CD14-positive monocyte (primary cell): ENCODE measurements at regions not wholly inside any gene's neighbourhood (a gene's known extent, or its start where the extent isn't known, plus 50 kb on each side); places are given as distances from the start of the nearest gene placed in this dataset.

ENCODE experiments used
- DNase-seq, 3 donors: peaks; one replicate each; pipeline ENCODE4 v3.0.0-alpha.2; 2011 to 2022
- H2AFZ ChIP-seq: 2 replicates; pipeline ENCODE4 v1.6.0; 2012; ENCODE audit warnings: mild to moderate bottlenecking, low read depth, low read length, inconsistent platforms; ENCODE audit not compliant: insufficient read depth, poor library complexity, severe bottlenecking
- H3K27ac ChIP-seq, 2 donors: 1 replicate in 1 of 2; 2 replicates in 1 of 2; pipeline ENCODE4 v1.5.1; 2012 to 2013; ENCODE audit warnings: low read length in 2 of 2, control low read depth in 1 of 2, inconsistent platforms in 1 of 2, low read depth in 1 of 2, mild to moderate bottlenecking in 1 of 2
- H3K27me3 ChIP-seq, 2 donors: one replicate each; pipeline versions ENCODE4 v1.6.0 to v1.6.1; 2011 to 2013; ENCODE audit warnings: low read length in 2 of 2; ENCODE audit not compliant: control insufficient read depth in 2 of 2, insufficient read depth in 2 of 2
- H3K36me3 ChIP-seq, 2 donors: replicated peaks in 1 of 2; 1 replicate in 1 of 2; 2 replicates in 1 of 2; pipeline versions ENCODE4 v1.5.1 to v1.6.1; 2012 to 2013; ENCODE audit warnings: low read length in 2 of 2, control low read depth in 1 of 2, inconsistent platforms in 1 of 2, mild to moderate bottlenecking in 1 of 2; ENCODE audit not compliant: insufficient read depth in 2 of 2, control insufficient read depth in 1 of 2
- H3K4me1 ChIP-seq, 2 donors: 1 replicate in 1 of 2; 2 replicates in 1 of 2; pipeline versions ENCODE4 v1.5.1 to v1.6.1; 2012 to 2013; ENCODE audit warnings: low read length in 2 of 2, control low read depth in 1 of 2, inconsistent platforms in 1 of 2, mild to moderate bottlenecking in 1 of 2, moderate library complexity in 1 of 2; ENCODE audit not compliant: insufficient read depth in 2 of 2, control insufficient read depth in 1 of 2
- H3K4me2 ChIP-seq: replicated peaks from 2 replicates; pipeline ENCODE3; 2012; ENCODE audit warnings: low read length, moderate library complexity, mild to moderate bottlenecking; ENCODE audit not compliant: poor library complexity, severe bottlenecking; ENCODE audit errors: extremely low read depth
- H3K4me3 ChIP-seq, 3 experiments: fragments of 200-600 bp in 1 of 3; sonication (generic) in 1 of 3; replicated peaks in 1 of 3; 1 replicate in 2 of 3; 2 replicates in 1 of 3; pipeline ENCODE4 v1.5.1; 2011 to 2013; ENCODE audit warnings: low read length in 3 of 3, mild to moderate bottlenecking in 3 of 3, control low read depth in 2 of 3, low read depth in 2 of 3, inconsistent platforms in 1 of 3, moderate library complexity in 1 of 3
- H3K79me2 ChIP-seq: 2 replicates; pipeline ENCODE4 v1.6.0; 2012; ENCODE audit warnings: mild to moderate bottlenecking, control low read depth, inconsistent platforms, low read length, moderate library complexity; ENCODE audit not compliant: insufficient read depth
- H3K9ac ChIP-seq: 2 replicates; pipeline ENCODE4 v1.6.0; 2017; ENCODE audit warnings: low read length, mild to moderate bottlenecking; ENCODE audit not compliant: insufficient read depth, poor library complexity, severe bottlenecking
- H3K9me3 ChIP-seq, 2 donors: replicated peaks in 1 of 2; 1 replicate in 1 of 2; 2 replicates in 1 of 2; pipeline versions ENCODE4 v1.5.1 to v1.6.1; 2012 to 2013; ENCODE audit warnings: low read length in 2 of 2, control low read depth in 1 of 2; ENCODE audit not compliant: control insufficient read depth in 1 of 2, insufficient read depth in 1 of 2
- H4K20me1 ChIP-seq: 2 replicates; pipeline ENCODE4 v1.6.0; 2012; ENCODE audit warnings: mild to moderate bottlenecking, low read length, control low read depth, moderate library complexity; ENCODE audit not compliant: insufficient read depth
- H3K27ac Mint-ChIP-seq, 7 donors: one replicate each; pipeline ENCODE4 v1.8.0; 2020; ENCODE audit warnings: mild to moderate bottlenecking in 7 of 7, mixed read lengths in 7 of 7, moderate library complexity in 6 of 7, inconsistent platforms in 2 of 7
- H3K27me3 Mint-ChIP-seq, 3 donors: one replicate each; pipeline ENCODE4 v1.8.0; 2021 to 2022; ENCODE audit warnings: low read depth in 3 of 3, mild to moderate bottlenecking in 3 of 3, mixed read lengths in 3 of 3, moderate library complexity in 3 of 3, inconsistent platforms in 1 of 3
- H3K36me3 Mint-ChIP-seq, 2 donors: one replicate each; pipeline ENCODE4 v1.8.0; 2020; ENCODE audit warnings: mixed read lengths in 2 of 2, inconsistent platforms in 1 of 2, mild to moderate bottlenecking in 1 of 2
- H3K4me1 Mint-ChIP-seq: one replicate; pipeline ENCODE4 v1.8.0; 2020; ENCODE audit warnings: mild to moderate bottlenecking, mixed read lengths
- H3K4me3 Mint-ChIP-seq, 2 donors: one replicate each; pipeline ENCODE4 v1.8.0; 2020; ENCODE audit warnings: mild to moderate bottlenecking in 2 of 2, mixed read lengths in 2 of 2, moderate library complexity in 1 of 2
- H3K9me3 Mint-ChIP-seq, 7 donors: one replicate each; pipeline ENCODE4 v1.8.0; 2020 to 2022; ENCODE audit warnings: mixed read lengths in 7 of 7, mild to moderate bottlenecking in 6 of 7, moderate library complexity in 6 of 7, inconsistent platforms in 2 of 7
- WGBS: methylation state at CpG from one replicate; pipeline ENCODE4 v1.1.5; 2013; ENCODE audit warnings: missing lambda C conversion rate; ENCODE audit not compliant: insufficient coverage; 5-methylcytosine and 5-hydroxymethylcytosine counted together
- intact Hi-C, 2 donors: fragments of 100-400 bp; cut with micrococcal nuclease; formaldehyde crosslinking; loops; one replicate each; pipeline versions ENCODE4 v1.15.0 to v1.15.1; 2023
- TF ChIP-seq, protein P1 (sequence below): fragments of 200-600 bp; IDR thresholded peaks from one replicate; pipeline ENCODE4 v1.8.0; 2022; ENCODE audit warnings: antibody characterized with exemption, mild to moderate bottlenecking

DNA sequence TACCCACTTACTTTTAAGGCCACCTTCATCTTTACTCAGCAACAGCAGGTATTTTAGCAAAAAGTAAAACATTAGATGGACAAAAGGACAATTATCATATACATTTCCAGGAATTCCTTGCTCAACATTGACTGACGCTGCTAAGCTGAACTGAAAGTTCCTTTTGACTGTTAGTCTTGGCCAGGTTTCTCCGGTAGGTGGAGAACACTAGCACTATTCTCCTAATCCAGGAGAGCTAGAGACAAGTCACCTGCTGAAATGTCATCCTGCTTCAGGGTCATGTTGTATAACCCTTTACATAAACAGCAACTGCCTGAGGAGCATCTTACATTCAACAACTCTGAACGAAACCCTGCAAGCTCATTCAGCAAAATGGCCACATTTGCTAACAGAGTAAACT, 109.0 kb upstream of the ESRRG start:
- Histone ChIP-seq H3K9ac (no peak overlapping the region), H3K27ac (no peak overlapping the region), H3K27me3 (no peaks in the 10 kb centered on the region), H3K79me2 (no peaks in the 10 kb centered on the region), H3K4me3 (no peak overlapping the region), H3K4me2 (no peak overlapping the region), H4K20me1 (no peaks in the 10 kb centered on the region), H2AFZ (no peak overlapping the region), H3K9me3 (peaks cover 0 to 11% of the 10 kb centered on the region in 2 donors), H3K4me1 (no peaks in the 10 kb centered on the region), H3K36me3 (no peaks in the 10 kb centered on the region)
- peaks cover 0 to 7% (median 3%) of the 10 kb centered on the region in 7 donors for H3K9me3 Mint-ChIP-seq
- TF ChIP-seq, protein P1, sequence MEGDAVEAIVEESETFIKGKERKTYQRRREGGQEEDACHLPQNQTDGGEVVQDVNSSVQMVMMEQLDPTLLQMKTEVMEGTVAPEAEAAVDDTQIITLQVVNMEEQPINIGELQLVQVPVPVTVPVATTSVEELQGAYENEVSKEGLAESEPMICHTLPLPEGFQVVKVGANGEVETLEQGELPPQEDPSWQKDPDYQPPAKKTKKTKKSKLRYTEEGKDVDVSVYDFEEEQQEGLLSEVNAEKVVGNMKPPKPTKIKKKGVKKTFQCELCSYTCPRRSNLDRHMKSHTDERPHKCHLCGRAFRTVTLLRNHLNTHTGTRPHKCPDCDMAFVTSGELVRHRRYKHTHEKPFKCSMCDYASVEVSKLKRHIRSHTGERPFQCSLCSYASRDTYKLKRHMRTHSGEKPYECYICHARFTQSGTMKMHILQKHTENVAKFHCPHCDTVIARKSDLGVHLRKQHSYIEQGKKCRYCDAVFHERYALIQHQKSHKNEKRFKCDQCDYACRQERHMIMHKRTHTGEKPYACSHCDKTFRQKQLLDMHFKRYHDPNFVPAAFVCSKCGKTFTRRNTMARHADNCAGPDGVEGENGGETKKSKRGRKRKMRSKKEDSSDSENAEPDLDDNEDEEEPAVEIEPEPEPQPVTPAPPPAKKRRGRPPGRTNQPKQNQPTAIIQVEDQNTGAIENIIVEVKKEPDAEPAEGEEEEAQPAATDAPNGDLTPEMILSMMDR: no peak
- 96% methylated on average over 3 of the region's 3 CpGs for WGBS
- no peak overlapping the region for H3K27ac Mint-ChIP-seq
- H3K27me3 Mint-ChIP-seq: no peaks in the 10 kb centered on the region
- no peak overlapping the region for H3K4me3 Mint-ChIP-seq
- no peaks in the 10 kb centered on the region for H3K36me3 Mint-ChIP-seq
- intact Hi-C loops: no loop called here
- H3K4me1 Mint-ChIP-seq: no peaks in the 10 kb centered on the region
- DNase-seq: no peak

DNA sequence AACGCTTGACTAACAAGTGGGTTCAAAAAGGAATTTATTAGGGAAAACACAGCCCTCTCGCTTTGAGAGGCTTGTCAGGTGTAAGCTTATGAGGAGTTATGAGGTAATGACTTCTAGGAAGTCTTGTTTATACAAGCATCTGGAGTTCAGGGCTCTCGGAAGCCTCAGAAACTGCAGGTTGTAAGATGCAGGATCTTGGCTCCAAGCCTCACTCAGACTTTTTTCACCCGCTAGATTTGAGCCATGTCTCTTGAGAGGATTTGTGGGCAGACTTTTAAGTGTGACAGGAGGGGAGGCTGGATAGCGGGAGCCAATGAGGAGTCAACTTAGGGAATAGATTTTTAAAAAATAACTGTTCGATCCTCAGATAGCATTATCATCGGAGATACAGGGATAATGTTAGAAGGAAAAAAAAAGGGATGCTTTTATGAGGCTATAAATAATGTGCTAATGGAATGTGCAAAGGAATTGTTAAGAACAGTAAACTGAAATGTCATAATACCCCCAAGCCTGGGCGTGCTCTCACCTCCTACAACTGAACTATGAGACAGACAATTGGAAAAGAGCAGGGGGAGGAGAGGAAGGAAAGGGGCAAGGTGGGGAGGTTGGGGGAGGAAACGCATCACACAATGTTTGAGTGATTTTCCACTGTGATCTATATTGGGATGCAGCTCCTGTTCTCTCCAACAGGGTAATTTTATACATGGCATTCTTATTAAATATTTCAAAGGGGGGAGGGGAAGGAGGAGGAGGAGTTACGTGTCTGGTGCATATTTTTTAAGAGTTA, 107.4 kb upstream of the ESRRG start:
- Mint-ChIP-seq H3K27ac (no peak overlapping the region), H3K4me3 (no peak overlapping the region), H3K27me3 (no peaks in the 10 kb centered on the region), H3K4me1 (no peaks in the 10 kb centered on the region), H3K9me3 (peaks cover 0 to 7% (median 3%) of the 10 kb centered on the region in 7 donors), H3K36me3 (no peaks in the 10 kb centered on the region)
- H3K27ac ChIP-seq: no peak overlapping the region
- intact Hi-C loops: no loop called here
- H2AFZ ChIP-seq: no peak overlapping the region
- no peaks in the 10 kb centered on the region for H4K20me1 ChIP-seq
- no peaks in the 10 kb centered on the region for H3K27me3 ChIP-seq
- H3K9me3 ChIP-seq: peaks cover 0 to 11% of the 10 kb centered on the region in 2 donors
- no peak overlapping the region for H3K9ac ChIP-seq
- DNase-seq: no peak
- no peak overlapping the region for H3K4me2 ChIP-seq
- 75% methylated on average over 5 of the region's 10 CpGs for WGBS
- TF ChIP-seq, protein P1: no peak
- H3K79me2 ChIP-seq: no peaks in the 10 kb centered on the region
- no peaks in the 10 kb centered on the region for H3K4me1 ChIP-seq
- H3K36me3 ChIP-seq: no peaks in the 10 kb centered on the region
- no peak overlapping the region for H3K4me3 ChIP-seq
